B cell (primary cell): ENCODE measurements at regions not wholly inside any gene's neighbourhood (a gene's known extent, or its start where the extent isn't known, plus 50 kb on each side); places are given as distances from the start of the nearest gene placed in this dataset.

Experiments
- ATAC-seq: fragments of 200-7000 bp; cut with Tn5 transposase; one replicate; pipeline ENCODE4 v1.10.0; 2021; ENCODE audit warnings: low read depth, mild to moderate bottlenecking, moderate number of reproducible peaks, moderate library complexity
- CTCF ChIA-PET: fragments of 350-600 bp; sonication (Branson Sonifier 250); formaldehyde crosslinking; loops from one replicate; lab custom pipeline; 2021; ENCODE audit warnings: antibody characterized with exemption, inconsistent platforms; lab: Charles Lee
- POLR2A ChIA-PET: fragments of 350-600 bp; sonication (Branson Sonifier 250); formaldehyde crosslinking; loops from one replicate; lab custom pipeline; 2021; ENCODE audit warnings: antibody characterized with exemption; lab: Charles Lee
- DNase-seq: peaks from one replicate; pipeline ENCODE4 v3.0.0; 2013
- H2AFZ ChIP-seq: 2 replicates; pipeline ENCODE4 v1.6.1; 2012; ENCODE audit warnings: mild to moderate bottlenecking, low read depth, low read length; ENCODE audit not compliant: insufficient read depth, poor library complexity, severe bottlenecking
- H3K27ac ChIP-seq, 2 donors: 1 replicate in 1 of 2; 2 replicates in 1 of 2; pipeline ENCODE4 v1.5.1; 2012 to 2013; ENCODE audit warnings: low read length in 2 of 2, mild to moderate bottlenecking in 2 of 2, moderate library complexity in 1 of 2
- H3K27me3 ChIP-seq, 4 experiments: fragments of 200-600 bp in 1 of 4; sonication (generic) in 1 of 4; replicated peaks in 1 of 4; 1 replicate in 2 of 4; 2 replicates in 2 of 4; pipeline versions ENCODE4 v1.6.1 to v1.7.0; 2013 to 2016; ENCODE audit warnings: low read length in 3 of 4, mild to moderate bottlenecking in 2 of 4, mixed read lengths in 1 of 4, moderate library complexity in 1 of 4; ENCODE audit not compliant: insufficient read depth in 4 of 4, control insufficient read depth in 3 of 4; ENCODE audit errors: control extremely low read depth in 1 of 4
- H3K36me3 ChIP-seq, 2 experiments: replicated peaks in 1 of 2; 1 replicate in 1 of 2; 2 replicates in 1 of 2; pipeline versions ENCODE4 v1.6.1 to v1.7.1; 2013; ENCODE audit warnings: low read length in 1 of 2; ENCODE audit not compliant: insufficient read depth in 2 of 2, control insufficient read depth in 1 of 2; ENCODE audit errors: control extremely low read depth in 1 of 2, extremely low read depth in 1 of 2
- H3K4me1 ChIP-seq, 2 donors: fragments of 200-600 bp in 1 of 2; sonication (generic) in 1 of 2; 1 replicate in 1 of 2; 2 replicates in 1 of 2; pipeline versions ENCODE4 v1.5.1 to v1.6.1; 2013 to 2017; ENCODE audit warnings: low read length in 2 of 2; ENCODE audit not compliant: control insufficient read depth in 2 of 2, insufficient read depth in 2 of 2
- H3K4me2 ChIP-seq: replicated peaks from 2 replicates; pipeline ENCODE3; 2012; ENCODE audit warnings: mild to moderate bottlenecking, low read depth, low read length; ENCODE audit not compliant: poor library complexity, severe bottlenecking
- H3K4me3 ChIP-seq, 5 experiments: fragments of 200-600 bp in 1 of 5; sonication (generic) in 1 of 5; 1 replicate in 3 of 5; 2 replicates in 2 of 5; pipeline versions ENCODE4 v1.5.1 to v1.7.0; 2011 to 2016; ENCODE audit warnings: low read length in 4 of 5, mild to moderate bottlenecking in 4 of 5, low read depth in 2 of 5, control low read depth in 1 of 5, moderate library complexity in 1 of 5; ENCODE audit not compliant: insufficient read depth in 1 of 5; ENCODE audit errors: control extremely low read depth in 1 of 5, extremely low read depth in 1 of 5
- H3K79me2 ChIP-seq: fragments of 200-600 bp; sonication (generic); one replicate; pipeline ENCODE4 v1.6.0; 2016; ENCODE audit warnings: low read length; ENCODE audit not compliant: control insufficient read depth, insufficient read depth
- H3K9ac ChIP-seq: fragments of 200-600 bp; sonication (generic); 2 replicates; pipeline ENCODE4 v1.6.1; 2017; ENCODE audit warnings: mild to moderate bottlenecking, low read length, moderate library complexity
- H3K9me3 ChIP-seq, 3 donors: one replicate each; pipeline versions ENCODE4 v1.6.1 to v1.7.1; 2013; ENCODE audit warnings: low read length in 2 of 3; ENCODE audit not compliant: control insufficient read depth in 2 of 3, insufficient read depth in 1 of 3; ENCODE audit errors: control extremely low read depth in 1 of 3
- H4K20me1 ChIP-seq: 2 replicates; pipeline ENCODE4 v1.6.0; 2012; ENCODE audit warnings: mild to moderate bottlenecking, low read length; ENCODE audit not compliant: insufficient read depth, control insufficient read depth, poor library complexity, severe bottlenecking
- H3K27ac Mint-ChIP-seq: one replicate; pipeline ENCODE4 v1.8.0; 2021; ENCODE audit warnings: mixed read lengths
- H3K27me3 Mint-ChIP-seq: one replicate; pipeline ENCODE4 v1.8.0; 2021; ENCODE audit warnings: mixed read lengths
- H3K4me1 Mint-ChIP-seq: one replicate; pipeline ENCODE4 v1.8.0; 2021; ENCODE audit warnings: mixed read lengths
- H3K4me3 Mint-ChIP-seq: one replicate; pipeline ENCODE4 v1.8.0; 2021; ENCODE audit warnings: mixed read lengths
- H3K9me3 Mint-ChIP-seq: one replicate; pipeline ENCODE4 v1.8.0; 2022; ENCODE audit warnings: mixed read lengths; ENCODE audit not compliant: insufficient read depth
- CTCF ChIP-seq: fragments of 200-600 bp; IDR thresholded peaks from one replicate; pipeline ENCODE4 v1.8.0; 2022; ENCODE audit warnings: antibody characterized with exemption, mild to moderate bottlenecking
- EZH2 ChIP-seq: IDR thresholded peaks from 2 replicates; pipeline ENCODE4 v1.6.1; 2012; ENCODE audit warnings: borderline replicate concordance, low read depth, mild to moderate bottlenecking, moderate library complexity, low read length; ENCODE audit not compliant: insufficient read depth, poor library complexity, severe bottlenecking
- WGBS: methylation state at CpG from one replicate; pipeline ENCODE4 v1.1.5; 2013; ENCODE audit warnings: missing lambda C conversion rate; ENCODE audit not compliant: insufficient coverage; 5-methylcytosine and 5-hydroxymethylcytosine counted together
- intact Hi-C: fragments of 100-400 bp; cut with micrococcal nuclease; formaldehyde crosslinking; loops from one replicate; pipeline ENCODE4 v1.10.0; 2022

- Histone ChIP-seq H4K20me1 (no peaks in the 10 kb centered on the region), H3K9ac (no peak overlapping the region), H3K4me1 (no peaks in the 10 kb centered on the region), H3K27me3 (no peaks in the 10 kb centered on the region), H3K27ac (no peak overlapping the region), H3K4me3 (no peak overlapping the region), H2AFZ (no peak overlapping the region), H3K9me3 (no peaks in the 10 kb centered on the region), H3K4me2 (no peak overlapping the region), H3K36me3 (no peaks in the 10 kb centered on the region), H3K79me2 (no peaks in the 10 kb centered on the region)
- intact Hi-C loops = no loop called here
- whole genome bisulfite sequencing = 64% methylated on average over 2 of the region's 4 CpGs
- Mint-ChIP-seq H3K9me3 (peaks cover 6% of the 10 kb centered on the region), H3K27ac (no peak overlapping the region), H3K27me3 (peaks cover 19% of the 10 kb centered on the region), H3K4me3 (no peak overlapping the region), H3K4me1 (peaks cover 4% of the 10 kb centered on the region)
- ChIA-PET CTCF (no interaction called here), POLR2A (no interaction called here)
- DNase-seq (no peak), ATAC-seq (no peak)
- TF ChIP-seq EZH2 (no peak), CTCF (no peak)
Observed at GRCh38 chr2:67945940-67946339, 116.9 kb downstream of the C1D start.

GRCh38 chr2:67948057-67948456 lies 114.7 kb downstream of the C1D start:
- H3K4me1 Mint-ChIP-seq = peaks cover 6% of the 10 kb centered on the region
- Histone ChIP-seq H3K27me3 (no peaks in the 10 kb centered on the region), H3K79me2 (no peaks in the 10 kb centered on the region), H3K4me3 (no peak overlapping the region), H3K9ac (no peak overlapping the region), H4K20me1 (no peaks in the 10 kb centered on the region), H3K36me3 (no peaks in the 10 kb centered on the region), H2AFZ (no peak overlapping the region), H3K9me3 (no peaks in the 10 kb centered on the region), H3K4me2 (no peak overlapping the region), H3K4me1 (no peaks in the 10 kb centered on the region), H3K27ac (no peak overlapping the region)
- no peak overlapping the region for H3K4me3 Mint-ChIP-seq
- ATAC-seq (no peak), DNase-seq (no peak)
- H3K27me3 Mint-ChIP-seq = peaks cover 15% of the 10 kb centered on the region
- CTCF ChIA-PET = no interaction called here
- POLR2A ChIA-PET = no interaction called here
- no peaks in the 10 kb centered on the region for H3K9me3 Mint-ChIP-seq
- TF ChIP-seq CTCF (no peak), EZH2 (no peak)
- intact Hi-C loops = no loop called here
- no peak overlapping the region for H3K27ac Mint-ChIP-seq
